Uterus (tissue), 3 donors: ENCODE measurements at regions not wholly inside any gene's neighbourhood (a gene's known extent, or its start where the extent isn't known, plus 50 kb on each side); places are given as distances from the start of the nearest gene placed in this dataset.

ENCODE experiments used
- DNase-seq, 2 donors: peaks; one replicate each; pipeline ENCODE4 v3.0.0-alpha.2; 2019 to 2020
- H3K27ac ChIP-seq, 2 donors: fragments of 200-600 bp; sonication (generic); 1 replicate in 1 of 2; 2 replicates in 1 of 2; pipeline ENCODE4 v1.5.1; 2016 to 2018
- H3K27me3 ChIP-seq, 2 donors: fragments of 200-600 bp; sonication (generic); one replicate each; pipeline ENCODE4 v1.5.1; 2018 to 2019; ENCODE audit warnings: control low read depth in 1 of 2
- H3K36me3 ChIP-seq, 2 donors: fragments of 200-600 bp; sonication (generic); one replicate each; pipeline ENCODE4 v1.5.1; 2019; ENCODE audit warnings: control low read depth in 1 of 2
- H3K4me1 ChIP-seq, 2 donors: fragments of 200-600 bp; sonication (generic); one replicate each; pipeline ENCODE4 v1.5.1; 2018 to 2019; ENCODE audit warnings: control low read depth in 1 of 2
- H3K4me3 ChIP-seq, 2 donors: fragments of 200-600 bp; sonication (generic); 1 replicate in 1 of 2; 2 replicates in 1 of 2; pipeline ENCODE4 v1.5.1; 2018 to 2019; ENCODE audit warnings: mild to moderate bottlenecking in 1 of 2
- H3K9me3 ChIP-seq, 2 donors: fragments of 200-600 bp; sonication (generic); one replicate each; pipeline ENCODE4 v1.5.1; 2019; ENCODE audit warnings: control low read depth in 1 of 2
- CTCF ChIP-seq, 4 experiments: fragments of 200-600 bp in 2 of 4; fragments of 450-650 bp in 2 of 4; sonication (generic) in 2 of 4; IDR thresholded peaks; one replicate each; pipeline ENCODE4 v1.5.1; 2016 to 2019; ENCODE audit warnings: antibody characterized with exemption in 4 of 4, mild to moderate bottlenecking in 2 of 4, moderate library complexity in 1 of 4
- POLR2A ChIP-seq, 2 donors: fragments of 450-650 bp; IDR thresholded peaks; one replicate each; pipeline ENCODE4 v1.6.1; 2016; ENCODE audit warnings: antibody characterized with exemption in 2 of 2, mild to moderate bottlenecking in 1 of 2, moderate library complexity in 1 of 2
- intact Hi-C: fragments of 100-400 bp; cut with DNase I; formaldehyde crosslinking; loops from one replicate; pipeline ENCODE4 v1.15.1; 2023; ENCODE audit warnings: low total_unique reads
- donor health status: DM: yes; HTN: yes; CAD: no.

GRCh38 chr7:67380858-67381257 is 384.2 kb downstream of the TYW1 start:
- Histone ChIP-seq H3K27ac (no peak overlapping the region), H3K4me1 (no peaks in the 10 kb centered on the region), H3K4me3 (no peak overlapping the region), H3K36me3 (no peaks in the 10 kb centered on the region), H3K9me3 (no peaks in the 10 kb centered on the region), H3K27me3 (no peaks in the 10 kb centered on the region)
- no peak for DNase-seq
- intact Hi-C loops, result no loop called here
- TF ChIP-seq CTCF (IDR thresholded peaks at IDR 0.05) (no peak), POLR2A (IDR thresholded peaks at IDR 0.05) (no peak)

DNA sequence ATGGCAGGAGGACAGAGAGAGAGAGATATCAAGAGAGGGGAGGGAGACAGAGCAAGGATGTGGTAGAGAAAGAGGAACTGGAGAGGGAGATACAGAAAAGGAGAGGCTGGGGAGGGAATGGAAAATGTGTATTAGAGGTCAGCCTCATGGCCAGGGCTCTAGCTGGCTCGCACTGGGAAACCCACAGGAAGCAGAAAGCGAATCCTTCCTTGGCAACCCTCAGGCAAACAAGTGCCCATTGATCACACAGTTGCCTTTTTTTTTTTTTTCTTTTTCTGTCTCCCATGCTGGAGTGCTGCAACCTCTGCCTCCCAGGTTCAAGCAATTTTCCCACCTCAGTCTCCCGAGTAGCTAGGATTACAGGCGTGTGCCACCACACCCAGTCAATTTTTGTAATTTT is 391.2 kb downstream of the TYW1 start:
- H3K9me3 ChIP-seq, result no peaks in the 10 kb centered on the region
- no peak overlapping the region for H3K27ac ChIP-seq
- no peak overlapping the region for H3K4me3 ChIP-seq
- no peak for TF ChIP-seq POLR2A (IDR thresholded peaks at IDR 0.05)
- TF ChIP-seq CTCF (IDR thresholded peaks at IDR 0.05), result no peak
- H3K4me1 ChIP-seq, result no peaks in the 10 kb centered on the region
- H3K27me3 ChIP-seq, result no peaks in the 10 kb centered on the region
- intact Hi-C loops, result no loop called here
- no peaks in the 10 kb centered on the region for H3K36me3 ChIP-seq
- no peak for DNase-seq

DNA sequence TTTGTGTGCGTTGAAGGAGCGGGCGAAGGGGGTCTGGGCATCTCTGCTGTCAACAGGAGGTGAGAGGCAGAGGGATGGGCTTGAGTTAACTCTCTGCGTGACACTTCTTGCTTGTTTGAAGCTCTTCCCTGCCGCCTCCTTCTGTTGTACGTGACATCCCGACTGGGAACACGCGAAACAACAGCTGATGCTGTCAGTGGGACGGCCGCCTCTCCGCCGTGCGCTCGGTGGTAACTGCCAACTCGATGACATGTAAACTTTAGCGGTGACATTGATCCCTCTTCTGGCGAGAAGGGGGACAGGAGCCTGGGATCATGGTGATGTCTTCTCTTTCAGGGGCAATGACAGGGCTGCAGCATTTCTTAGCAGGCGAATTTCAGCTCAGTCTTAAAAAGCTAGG is 394.5 kb downstream of the TYW1 start:
- no peaks in the 10 kb centered on the region for H3K9me3 ChIP-seq
- TF ChIP-seq CTCF (IDR thresholded peaks at IDR 0.05) (no peak), POLR2A (IDR thresholded peaks at IDR 0.05) (no peak)
- no peaks in the 10 kb centered on the region for H3K4me1 ChIP-seq
- H3K36me3 ChIP-seq, result no peaks in the 10 kb centered on the region
- intact Hi-C loops, result no loop called here
- no peak overlapping the region for H3K27ac ChIP-seq
- H3K27me3 ChIP-seq, result no peaks in the 10 kb centered on the region
- DNase-seq, result no peak
- no peak overlapping the region for H3K4me3 ChIP-seq

DNA sequence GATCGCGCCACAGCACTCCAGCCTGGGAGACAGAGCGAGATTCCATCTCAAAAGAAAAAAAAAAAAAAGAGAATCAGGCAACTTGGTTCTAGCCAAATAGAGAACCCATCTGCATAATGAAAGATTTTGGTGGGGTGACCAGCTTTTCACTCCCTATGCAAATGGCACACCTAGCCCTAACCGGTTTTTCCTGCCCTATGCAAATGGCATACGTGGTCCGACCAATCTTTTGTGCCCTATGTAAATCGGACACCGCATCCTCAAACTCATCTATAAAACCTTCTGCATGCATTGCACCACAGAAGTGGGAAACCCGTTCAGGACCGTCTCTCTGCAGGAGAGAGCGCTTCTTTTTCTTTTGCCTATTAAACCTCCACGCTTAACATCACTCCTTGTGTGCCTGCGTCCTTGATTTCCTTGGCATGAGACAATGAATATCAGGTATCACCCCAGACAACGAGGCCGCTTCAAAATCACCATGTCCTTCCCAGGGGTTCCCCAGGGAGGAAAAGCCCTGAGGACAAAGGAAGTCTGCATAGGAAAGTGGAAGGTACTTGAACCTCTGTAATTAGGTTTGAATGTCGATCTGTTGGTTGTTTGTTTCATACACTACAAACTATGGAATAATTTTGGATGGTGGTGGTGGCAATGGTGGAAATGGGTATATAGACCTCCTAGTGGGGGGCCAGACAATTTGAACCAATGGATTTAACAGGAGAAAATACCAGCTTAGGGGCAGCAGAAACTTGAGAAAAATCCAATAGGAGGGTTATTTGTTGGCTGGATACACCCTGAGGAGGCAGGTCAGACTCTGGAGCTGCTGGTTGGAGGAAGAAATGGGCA is 396.2 kb downstream of the TYW1 start:
- TF ChIP-seq CTCF (IDR thresholded peaks at IDR 0.05) (no peak), POLR2A (IDR thresholded peaks at IDR 0.05) (no peak)
- H3K27me3 ChIP-seq, result no peaks in the 10 kb centered on the region
- no peak overlapping the region for H3K27ac ChIP-seq
- no peaks in the 10 kb centered on the region for H3K36me3 ChIP-seq
- intact Hi-C loops, result no loop called here
- DNase-seq, result no peak
- no peak overlapping the region for H3K4me3 ChIP-seq
- no peaks in the 10 kb centered on the region for H3K4me1 ChIP-seq
- H3K9me3 ChIP-seq, result no peaks in the 10 kb centered on the region

DNA sequence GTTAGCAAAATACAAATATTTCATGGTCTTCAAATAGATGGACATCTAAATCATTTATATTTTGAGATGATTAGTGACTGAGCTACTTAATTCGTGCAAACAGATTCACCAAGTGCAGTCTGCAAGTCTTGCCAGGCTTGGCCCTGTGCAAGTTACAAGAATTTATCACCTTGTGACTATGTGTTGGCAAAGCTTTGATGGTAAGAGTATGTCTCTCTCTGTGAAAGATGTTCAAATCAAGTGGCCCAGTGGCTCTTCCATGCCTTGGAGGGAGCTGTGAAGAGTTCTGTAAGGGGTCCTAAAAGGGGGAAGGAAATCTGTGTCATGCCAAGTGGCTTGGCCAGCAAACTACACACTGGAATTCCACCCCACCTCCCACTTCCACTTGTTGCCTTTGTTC is 397.3 kb downstream of the TYW1 start:
- TF ChIP-seq POLR2A (IDR thresholded peaks at IDR 0.05) (no peak), CTCF (IDR thresholded peaks at IDR 0.05) (no peak)
- Histone ChIP-seq H3K27me3 (no peaks in the 10 kb centered on the region), H3K27ac (no peak overlapping the region), H3K36me3 (no peaks in the 10 kb centered on the region), H3K9me3 (no peaks in the 10 kb centered on the region), H3K4me3 (no peak overlapping the region), H3K4me1 (no peaks in the 10 kb centered on the region)
- DNase-seq, result no peak
- intact Hi-C loops, result no loop called here
